GM04504 (cell line): ENCODE measurements at regions not wholly inside any gene's neighbourhood (a gene's known extent, or its start where the extent isn't known, plus 50 kb on each side); places are given as distances from the start of the nearest gene placed in this dataset.

Experiments
- DNase-seq: peaks from one replicate; pipeline ENCODE4 v3.0.0-alpha.2; 2012; ENCODE audit warnings: low read depth

DNA sequence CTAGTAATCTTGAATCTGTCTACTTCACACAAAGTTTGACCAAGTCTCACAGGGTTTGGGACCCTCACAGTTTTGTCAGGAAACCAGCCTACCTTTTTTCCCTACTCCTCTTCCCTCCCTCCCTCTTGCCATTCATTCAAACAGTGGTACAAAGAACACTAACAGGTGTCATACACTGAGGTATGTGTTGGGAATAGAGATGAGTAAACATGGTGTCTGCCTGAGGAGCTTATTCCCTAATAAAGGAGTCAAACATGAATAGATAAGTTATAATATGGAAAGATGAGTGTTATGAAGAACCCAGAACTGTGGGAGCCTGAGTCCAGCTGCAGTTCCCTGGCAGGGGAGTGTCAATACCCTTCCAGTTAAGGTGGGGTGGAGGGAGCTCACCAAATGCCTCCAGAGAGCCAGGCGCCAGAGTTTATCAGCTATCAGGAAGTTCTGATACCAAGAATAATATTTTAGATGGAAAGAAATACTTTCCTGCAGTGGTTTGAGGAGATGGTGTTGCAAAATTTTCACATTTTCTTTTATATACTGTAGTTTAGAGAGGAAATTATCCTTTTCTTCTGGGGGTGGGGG lies 183.4 kb upstream of the NR3C1 start:
- DNase-seq, result no peak

DNA sequence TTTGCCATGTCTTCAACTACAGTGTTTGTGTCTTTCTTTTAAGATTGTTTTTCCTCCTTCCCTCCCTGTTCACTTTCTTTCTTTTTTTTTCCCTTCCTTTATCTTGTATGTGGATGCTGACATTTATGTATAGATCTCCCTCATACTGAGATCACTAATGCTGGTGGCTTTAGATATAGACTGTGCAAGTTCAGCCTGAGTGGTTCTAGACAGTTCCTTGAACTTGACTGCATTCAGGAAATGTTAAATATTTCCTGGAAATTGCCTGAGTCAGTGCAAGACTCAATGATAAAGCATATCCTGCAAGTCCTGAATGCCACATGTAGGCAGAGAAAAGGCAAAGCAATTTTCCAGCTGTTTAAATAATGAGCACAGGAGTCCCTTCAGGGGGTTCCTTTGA lies 182.5 kb upstream of the NR3C1 start:
- DNase-seq, result no peak

DNA sequence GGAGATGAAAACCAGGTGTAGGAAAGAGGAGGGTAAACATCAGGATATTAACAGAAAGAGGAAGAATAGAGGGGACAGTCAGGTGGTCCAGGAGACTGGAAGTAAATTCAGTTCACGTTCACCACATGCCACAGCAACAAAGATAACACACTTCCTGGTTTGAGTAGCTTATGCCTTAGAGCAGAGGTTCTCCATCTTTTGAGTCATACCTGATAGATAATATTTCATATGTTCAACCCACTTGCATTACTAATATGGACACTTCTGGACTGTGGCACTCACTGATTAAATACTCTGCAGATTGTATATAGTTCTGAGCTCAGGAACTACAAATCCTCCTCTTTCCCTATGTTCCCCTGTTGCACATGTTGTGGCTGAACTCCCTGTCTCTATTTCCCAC lies 179.9 kb upstream of the NR3C1 start:
- DNase-seq, result no peak

DNA sequence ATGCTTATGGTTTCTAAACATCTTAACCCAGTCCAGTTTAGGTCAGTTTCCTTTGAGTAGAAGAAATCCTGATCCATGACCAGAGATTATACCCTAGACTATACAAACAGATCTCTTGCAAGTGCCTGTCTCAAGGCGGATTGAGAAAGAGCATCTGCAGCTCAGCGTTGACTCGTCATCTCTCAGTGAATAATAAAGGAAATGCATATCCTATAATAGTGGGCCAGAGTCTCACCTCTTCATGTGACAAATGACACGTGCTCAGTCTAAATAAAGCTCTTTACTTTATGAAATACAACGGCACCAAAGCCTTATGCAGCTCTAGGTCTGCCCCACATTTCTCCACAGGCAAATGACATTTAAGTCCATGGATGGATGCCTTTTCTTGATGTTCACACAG lies 179.4 kb upstream of the NR3C1 start:
- DNase-seq, result no peak

DNA sequence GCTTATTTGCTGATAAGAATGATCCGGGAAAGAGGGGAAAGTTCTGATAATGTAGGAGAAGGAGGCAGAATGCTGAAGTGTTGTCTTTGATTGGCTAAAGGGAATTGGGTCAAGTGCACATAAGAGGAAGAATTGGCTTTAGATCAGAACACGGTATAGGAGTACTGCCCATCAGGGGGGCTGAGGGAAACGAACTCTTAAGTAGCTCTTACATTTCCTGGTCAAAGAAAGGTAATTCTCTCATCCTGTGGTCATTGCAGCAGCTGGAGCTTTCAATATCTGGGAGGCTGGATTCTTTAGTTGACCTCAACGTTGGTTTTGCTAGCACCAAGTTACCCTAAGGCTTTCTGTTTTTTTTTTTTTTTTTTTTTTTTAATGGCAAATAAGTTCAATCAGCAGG lies 178.7 kb upstream of the NR3C1 start:
- DNase-seq, result no peak

DNA sequence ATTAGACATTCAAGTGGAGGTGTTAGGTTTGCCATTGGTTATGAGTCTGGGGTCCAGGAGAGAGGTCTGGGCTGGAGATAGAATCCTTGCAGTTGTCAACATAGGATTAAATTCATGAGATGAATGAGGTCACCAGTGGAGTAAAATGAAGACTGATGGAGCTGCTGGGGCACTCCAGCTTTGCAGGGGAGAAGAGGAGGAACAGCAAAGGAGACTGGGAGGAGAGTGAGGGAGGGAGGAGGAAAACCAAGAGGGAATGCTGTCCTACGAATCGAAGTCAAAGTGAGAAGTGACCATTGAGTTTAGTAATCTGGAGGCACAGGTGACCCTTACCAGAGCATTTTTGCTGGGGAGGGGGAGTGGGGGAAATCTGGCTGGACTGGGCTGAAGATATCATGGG lies 178.2 kb upstream of the NR3C1 start:
- no peak for DNase-seq

DNA sequence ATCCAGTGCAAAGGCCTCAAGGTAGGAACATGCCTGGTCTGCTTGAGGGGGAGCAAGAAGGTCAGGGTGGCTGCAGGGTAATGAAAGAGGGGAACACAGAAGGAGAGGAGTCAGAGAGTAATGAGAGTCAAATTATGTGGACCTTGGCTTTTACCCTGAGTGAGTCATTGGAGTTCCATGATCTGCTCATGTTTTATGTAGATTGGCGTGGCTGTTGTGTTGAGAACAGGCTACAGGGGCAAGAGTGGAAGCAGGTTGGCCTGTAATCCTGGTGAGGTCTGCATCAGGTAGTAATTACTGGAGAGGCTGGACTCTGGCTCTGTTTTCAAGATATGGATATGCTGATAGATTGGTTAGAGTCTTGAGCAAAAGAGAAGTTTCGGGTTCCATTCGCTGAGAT lies 177.7 kb upstream of the NR3C1 start:
- no peak for DNase-seq

DNA sequence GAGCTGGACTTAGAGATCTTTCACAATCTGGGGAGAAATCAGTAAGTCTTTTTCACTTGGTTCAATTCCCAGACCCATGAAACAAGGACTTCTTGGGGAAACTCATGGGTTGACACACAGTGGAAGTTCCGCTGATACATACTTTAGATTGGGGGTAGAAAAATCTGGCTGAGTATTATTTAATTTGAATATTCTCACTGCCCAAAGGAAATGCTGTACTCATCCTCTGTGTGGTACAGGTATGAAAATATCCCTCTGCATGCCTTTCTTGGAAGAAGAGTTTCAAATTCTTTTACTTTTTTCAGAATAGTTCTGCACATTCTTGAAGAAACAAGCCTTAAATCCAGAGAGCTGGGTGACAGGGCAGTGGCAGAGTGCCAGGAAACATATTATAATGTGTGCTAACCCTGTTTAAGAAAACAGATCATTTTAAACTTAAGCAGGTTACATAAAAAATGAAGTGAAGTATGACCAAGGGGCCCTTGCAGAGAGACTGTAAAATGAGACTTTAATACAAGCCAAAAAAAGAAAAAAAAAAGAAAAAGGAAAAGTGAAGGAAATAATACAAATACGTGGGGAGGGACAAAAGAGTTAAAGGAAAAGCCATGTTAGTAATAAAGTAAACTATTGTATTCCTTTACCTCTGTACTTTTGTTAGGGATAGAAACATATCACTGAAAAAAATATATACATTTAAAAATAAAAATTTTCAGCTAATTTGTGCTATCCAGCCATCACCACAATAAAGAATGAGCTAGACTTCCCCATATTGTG lies 173.4 kb upstream of the NR3C1 start:
- no peak for DNase-seq

DNA sequence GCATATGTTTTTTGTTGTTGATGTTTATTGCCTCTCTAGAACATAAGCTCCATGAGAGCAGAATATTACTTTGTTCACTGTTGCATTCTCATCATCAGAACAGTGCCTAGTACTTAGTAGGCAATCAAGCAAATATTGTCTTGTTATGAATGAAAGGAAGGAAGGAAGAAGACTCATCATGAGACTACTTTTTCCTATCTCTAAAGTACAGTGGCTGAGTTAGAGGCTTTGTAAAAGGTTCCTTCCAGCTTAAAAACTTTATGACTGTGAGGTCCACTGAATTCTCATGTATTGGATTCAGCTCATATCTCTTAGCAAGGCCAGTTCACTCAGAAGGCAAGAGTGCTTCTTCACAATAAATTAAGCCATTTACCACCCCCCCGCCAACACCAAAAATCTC lies 171.8 kb upstream of the NR3C1 start:
- DNase-seq, result no peak

DNA sequence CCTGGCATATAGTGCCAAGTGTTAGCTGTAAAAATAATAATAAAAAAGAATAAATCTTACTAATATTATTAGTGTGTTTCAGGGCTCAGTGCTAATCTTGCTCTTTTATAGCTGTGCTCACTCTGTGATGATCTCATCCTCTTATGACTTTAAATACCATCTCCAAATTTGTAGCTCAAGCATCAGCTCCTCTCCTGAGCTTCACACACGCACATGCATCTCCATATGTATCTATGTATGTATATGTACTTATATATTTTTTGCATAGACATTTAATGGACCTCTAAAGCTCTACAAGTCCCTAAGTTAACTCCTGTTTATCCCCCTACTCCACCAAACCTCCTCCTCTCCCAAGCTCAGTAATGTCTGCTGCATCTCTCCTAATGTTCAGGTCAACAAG lies 170.8 kb upstream of the NR3C1 start:
- no peak for DNase-seq

DNA sequence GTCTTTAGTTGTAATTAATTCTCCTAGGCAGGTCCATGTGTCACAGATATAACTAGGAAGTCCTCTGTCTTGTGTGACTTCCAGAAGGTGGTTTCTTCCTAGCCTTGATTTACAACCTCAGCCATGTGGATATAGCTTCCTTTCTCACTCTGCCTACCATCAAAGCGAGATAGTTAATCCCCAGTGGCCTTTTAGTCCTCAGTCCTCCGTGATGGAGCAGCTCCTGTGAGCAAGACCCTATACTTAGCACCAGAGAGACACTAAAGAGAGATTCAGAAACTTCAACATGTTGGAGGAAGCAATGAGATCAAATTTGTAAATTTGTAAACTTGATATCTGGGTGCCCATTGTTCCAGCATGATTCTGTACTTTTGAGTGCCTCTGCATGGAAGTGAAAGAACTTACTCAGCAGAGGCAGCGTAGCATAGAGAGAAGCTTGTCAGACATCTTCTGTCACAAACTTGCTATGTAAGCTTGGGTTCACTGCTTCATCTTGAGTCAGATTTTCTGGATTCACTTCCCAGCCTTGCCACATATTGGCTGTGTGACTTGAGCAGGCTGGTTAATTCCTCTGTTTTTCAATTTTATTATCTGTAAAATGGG lies 170.2 kb upstream of the NR3C1 start:
- no peak for DNase-seq

DNA sequence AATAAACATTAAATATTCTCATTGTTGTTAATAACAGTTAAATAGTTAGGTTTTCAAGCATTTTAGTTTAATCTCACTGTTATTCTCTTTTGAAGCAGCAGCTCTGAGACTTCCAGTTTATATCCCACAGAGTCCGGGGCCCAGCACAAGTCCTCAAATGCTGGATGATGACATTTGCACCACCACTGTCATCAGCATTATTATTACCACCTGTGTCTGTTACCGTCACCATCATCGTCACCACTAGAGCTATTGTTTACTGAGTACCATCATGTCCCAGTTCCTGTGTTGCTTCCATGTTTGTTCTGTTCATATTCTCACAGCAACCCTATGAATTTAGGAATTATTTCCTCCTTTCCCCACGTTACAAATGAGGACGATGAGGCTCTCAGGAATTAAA lies 169.2 kb upstream of the NR3C1 start:
- no peak for DNase-seq

DNA sequence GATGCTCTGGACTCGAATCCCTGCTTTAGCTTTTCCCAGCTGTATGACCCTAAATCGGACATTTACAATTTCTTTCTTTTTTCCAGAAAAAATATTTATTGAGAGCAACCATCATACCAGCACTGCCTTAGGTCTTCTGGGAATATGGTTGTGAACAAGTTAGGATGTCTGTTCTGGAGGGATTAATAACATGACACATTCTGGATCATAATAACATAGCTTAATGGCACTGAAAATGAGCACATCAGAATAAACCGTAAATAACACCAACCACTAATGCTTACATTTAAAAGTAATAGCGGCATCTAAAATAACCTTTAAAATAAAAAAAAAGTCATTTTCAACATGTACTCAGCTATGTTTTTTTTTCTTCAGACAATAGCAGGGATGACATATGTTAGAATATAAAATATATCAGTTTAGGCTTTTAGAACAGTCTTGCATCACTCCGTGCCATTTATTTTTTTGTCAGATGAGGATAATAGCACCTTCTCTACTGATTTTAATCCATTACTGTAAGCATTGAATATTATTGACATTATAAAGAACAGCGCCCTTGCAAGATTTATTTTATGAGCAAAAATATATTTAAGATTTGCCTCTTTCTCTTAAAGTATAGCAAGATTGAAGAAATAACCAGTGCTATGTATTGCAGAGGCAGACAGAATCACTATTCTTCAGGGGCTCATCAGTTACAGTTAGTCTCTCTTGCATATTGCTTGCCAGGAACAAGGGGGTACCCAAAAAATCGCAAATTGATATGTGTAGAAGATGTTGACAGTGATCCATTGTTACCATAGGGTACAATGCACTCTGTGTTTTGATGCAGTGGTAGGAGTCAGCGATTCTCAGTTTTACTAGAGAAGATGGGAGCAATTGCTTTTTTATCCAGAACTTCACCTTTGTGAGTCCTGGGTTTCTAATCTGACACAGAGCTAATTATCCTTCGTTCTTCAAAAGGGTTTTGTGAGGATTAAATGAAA lies 168.4 kb upstream of the NR3C1 start:
- DNase-seq, result no peak

DNA sequence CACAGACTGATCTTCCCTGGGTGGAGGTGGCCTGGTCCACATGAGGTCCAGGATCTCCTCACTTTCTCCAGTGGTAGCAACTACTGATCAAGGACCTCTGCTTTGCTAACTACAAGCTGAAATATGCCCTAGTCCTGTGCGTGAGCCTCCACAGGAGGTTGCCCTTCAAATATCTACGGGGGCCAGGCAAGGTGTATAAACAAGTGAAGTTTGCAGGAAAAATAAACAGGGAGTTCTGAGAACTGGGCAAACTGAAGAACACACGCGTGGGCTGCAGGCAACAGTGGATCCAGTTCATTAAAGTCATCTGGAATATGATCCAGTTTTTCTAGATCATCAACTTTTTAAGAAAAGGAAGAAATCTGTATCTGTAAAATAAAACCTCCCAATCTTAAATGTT lies 167.5 kb upstream of the NR3C1 start:
- DNase-seq, result no peak

DNA sequence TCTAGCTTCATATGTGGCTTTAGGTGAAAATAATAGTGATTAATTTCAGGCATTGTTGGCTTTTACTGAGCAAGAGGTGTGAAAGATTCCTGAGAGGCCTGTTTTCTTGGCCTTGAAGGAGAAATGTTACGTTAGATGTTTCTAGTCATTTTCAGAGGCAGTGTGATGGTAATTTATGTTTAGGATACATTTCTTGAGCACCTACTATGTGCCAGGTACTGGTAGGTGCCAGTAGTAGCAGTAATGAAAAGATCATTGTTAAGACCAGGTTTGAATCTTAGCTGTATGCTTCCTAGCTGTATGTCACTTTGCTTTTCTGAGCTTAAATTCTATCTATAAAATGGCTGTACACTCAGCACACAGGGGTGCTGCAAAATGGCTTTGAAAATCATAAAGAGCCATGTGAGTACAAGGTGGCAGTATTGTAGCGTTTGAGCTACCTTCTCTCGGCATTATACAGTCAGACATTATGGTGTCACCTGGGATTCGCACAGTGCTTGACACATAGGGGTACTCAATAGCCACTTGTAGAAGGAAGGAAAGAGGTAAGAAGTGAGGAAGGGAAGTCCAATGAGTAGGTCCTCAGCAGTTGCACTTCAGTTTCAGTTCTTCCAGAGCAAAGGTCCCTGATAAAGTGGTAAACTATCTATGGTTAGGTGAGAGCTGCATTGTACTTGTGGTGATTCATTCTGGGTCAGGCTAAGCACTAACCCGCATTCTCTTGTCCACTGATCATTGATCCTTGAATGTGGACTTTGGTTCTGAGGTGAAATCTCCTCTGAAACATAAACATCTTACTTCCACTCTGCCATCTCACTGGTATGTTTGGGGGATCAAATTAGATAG lies 166.5 kb upstream of the NR3C1 start:
- no peak for DNase-seq

DNA sequence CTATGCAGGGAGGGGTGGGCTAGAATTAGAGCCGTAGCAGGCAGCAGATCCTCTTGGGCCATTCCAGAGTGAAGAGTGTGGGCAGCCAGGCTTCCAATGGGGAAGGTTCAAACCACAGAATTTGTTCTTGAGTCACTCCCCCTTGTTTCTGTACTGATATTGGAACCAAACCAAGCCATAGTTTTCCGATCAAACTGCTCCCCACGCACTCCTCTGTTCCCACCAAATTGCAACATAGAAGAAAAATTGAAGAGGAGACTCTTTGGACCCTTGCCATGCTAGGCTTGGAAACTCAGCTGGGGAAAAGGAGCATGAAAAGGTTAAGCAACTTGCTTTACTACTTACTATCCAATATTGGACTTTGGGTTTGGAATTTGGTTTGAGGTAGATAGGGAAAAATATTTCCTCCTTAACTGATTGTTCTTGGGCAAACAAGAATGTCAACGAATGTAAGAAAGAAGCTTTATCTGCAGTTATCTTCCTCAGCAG lies 165.8 kb upstream of the NR3C1 start:
- no peak for DNase-seq

DNA sequence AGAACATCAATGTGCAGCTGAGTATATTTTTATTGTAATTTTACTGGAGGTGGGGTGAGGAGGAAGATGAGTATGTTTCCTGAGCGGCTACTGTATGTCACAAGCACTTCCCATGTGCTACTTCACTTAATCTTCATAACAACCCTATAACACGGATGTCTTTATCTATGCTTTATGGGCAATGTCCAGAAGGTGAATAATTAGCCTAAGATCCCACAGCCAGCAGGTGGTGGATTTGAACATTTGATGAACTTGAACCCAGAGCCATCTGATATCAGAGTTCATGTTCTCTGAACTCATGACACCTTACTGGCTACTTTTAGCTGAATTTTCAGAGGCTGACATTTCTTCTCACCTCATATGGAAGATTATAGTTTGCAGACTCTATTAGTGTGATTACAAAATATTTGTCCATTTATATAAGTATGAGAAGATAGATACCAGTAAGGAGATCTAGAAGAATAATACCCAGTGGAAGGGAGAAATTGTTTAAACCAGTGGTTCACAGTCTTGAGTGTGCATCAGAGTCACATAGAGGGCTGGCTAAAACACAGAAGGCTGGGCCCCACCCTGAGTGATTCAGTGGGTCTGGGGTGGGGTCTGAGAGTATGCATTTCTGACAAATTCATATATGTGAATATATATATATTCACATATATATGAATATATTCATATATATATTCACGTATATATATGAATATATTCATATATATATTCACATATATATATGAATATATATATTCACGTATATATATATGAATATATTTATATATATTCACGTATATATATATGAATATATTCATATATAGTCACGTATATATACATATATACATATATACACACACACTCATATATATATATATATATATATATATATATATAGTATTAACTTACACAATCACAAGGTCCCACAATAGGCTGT lies 164.4 kb upstream of the NR3C1 start:
- no peak for DNase-seq

DNA sequence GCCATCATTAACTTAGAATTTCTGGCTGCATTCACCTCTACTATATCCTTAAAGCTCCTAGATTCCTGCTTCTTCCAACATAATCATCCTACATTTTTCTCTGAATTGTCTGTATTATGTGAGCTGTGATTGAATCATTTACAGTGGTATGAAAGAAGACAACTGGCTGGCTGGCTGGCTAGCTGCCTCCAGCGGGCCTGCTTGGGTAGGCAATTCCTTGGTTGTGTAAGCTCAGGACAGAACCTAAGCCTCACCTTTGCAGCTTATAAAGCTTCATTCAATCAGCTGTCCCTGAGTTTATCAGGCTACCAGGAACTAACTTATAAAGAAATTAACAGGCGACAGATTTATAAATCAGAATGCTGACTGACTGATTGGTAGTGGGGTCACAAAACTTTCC lies 162.7 kb upstream of the NR3C1 start:
- DNase-seq, result no peak

DNA sequence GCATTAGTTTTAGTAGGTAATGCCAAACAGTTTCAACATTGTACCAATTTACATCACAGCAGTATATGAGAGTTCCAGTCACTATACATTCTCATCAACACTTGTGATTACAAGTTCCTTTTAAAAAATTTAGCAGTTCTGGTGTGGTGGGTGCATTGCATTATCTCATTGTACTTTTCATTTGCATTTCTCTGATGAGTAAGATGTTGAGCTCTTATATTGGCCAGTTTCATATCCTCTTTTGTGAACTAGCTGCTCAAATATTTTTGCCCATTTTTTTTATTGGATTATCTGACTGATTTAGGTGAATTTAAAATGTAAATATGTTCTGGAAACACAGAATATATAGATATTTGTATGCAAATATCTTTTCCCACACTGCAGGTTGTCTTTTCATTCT lies 160.9 kb upstream of the NR3C1 start:
- no peak for DNase-seq

DNA sequence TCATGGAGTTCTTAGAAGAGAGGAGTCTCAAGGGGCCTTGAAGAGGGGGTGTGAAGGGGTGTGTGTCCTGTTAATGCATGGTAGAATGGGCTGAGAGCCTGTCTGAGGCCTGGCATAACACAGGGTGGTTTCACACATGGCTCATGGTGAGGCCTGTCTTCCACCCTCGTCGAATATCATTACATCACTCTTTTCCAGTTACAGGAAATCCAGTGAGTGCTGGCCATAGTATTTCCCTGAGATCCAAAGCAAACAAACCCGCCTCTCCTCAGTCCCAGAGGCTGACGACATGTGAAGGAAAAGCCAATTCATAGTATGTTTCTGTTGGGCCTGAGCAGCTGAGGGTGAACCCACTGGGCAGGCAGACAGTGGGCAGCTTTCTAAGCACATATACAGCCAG lies 159.4 kb upstream of the NR3C1 start:
- no peak for DNase-seq
